Gastrocnemius medialis (tissue), 4 donors: ENCODE measurements at regions not wholly inside any gene's neighbourhood (a gene's known extent, or its start where the extent isn't known, plus 50 kb on each side); places are given as distances from the start of the nearest gene placed in this dataset.

Experiments used
- ATAC-seq, 2 donors: fragments of 150-250 bp; one replicate each; pipeline ENCODE4 v1.9.1; 2016
- DNase-seq, 2 donors: peaks; one replicate each; pipeline ENCODE4 v3.0.0-alpha.2; 2019
- H3K27ac ChIP-seq, 4 donors: fragments of 200-600 bp; sonication (generic); 1 replicate in 1 of 4; 2 replicates in 3 of 4; pipeline ENCODE4 v1.5.1; 2016 to 2018; ENCODE audit warnings: mild to moderate bottlenecking in 2 of 4, moderate library complexity in 1 of 4
- H3K27me3 ChIP-seq, 3 donors: fragments of 200-600 bp; sonication (generic) in 2 of 3; 1 replicate in 1 of 3; 2 replicates in 2 of 3; pipeline versions ENCODE4 v1.5.1 to v1.6.0; 2016 to 2019; ENCODE audit warnings: mild to moderate bottlenecking in 1 of 3, moderate library complexity in 1 of 3
- H3K36me3 ChIP-seq, 2 donors: fragments of 200-600 bp; sonication (generic) in 1 of 2; one replicate each; pipeline ENCODE4 v1.5.1; 2017 to 2018
- H3K4me1 ChIP-seq, 2 donors: fragments of 200-600 bp; sonication (generic) in 1 of 2; one replicate each; pipeline ENCODE4 v1.5.1; 2016 to 2017; ENCODE audit warnings: mild to moderate bottlenecking in 2 of 2
- H3K4me3 ChIP-seq, 4 donors: fragments of 200-600 bp; sonication (generic) in 3 of 4; 1 replicate in 1 of 4; 2 replicates in 3 of 4; pipeline ENCODE4 v1.5.1; 2016 to 2019; ENCODE audit warnings: mild to moderate bottlenecking in 2 of 4
- H3K9me3 ChIP-seq, 3 donors: fragments of 200-600 bp; sonication (generic) in 2 of 3; 1 replicate in 1 of 3; 2 replicates in 2 of 3; pipeline ENCODE4 v1.5.1; 2016 to 2019
- POLR2A ChIP-seq, 2 donors: fragments of 450-650 bp; IDR thresholded peaks; one replicate each; pipeline ENCODE4 v1.6.1; 2017; ENCODE audit warnings: antibody characterized with exemption in 2 of 2, mild to moderate bottlenecking in 2 of 2, moderate library complexity in 2 of 2
- in situ Hi-C, 4 donors: fragments of 200-750 bp; cut with MboI; loops; one replicate each; pipeline versions ENCODE4 v1.15.0 to v1.8.0; 2017; ENCODE audit warnings: low sequenced_read_pairs in 4 of 4
- intact Hi-C: fragments of 100-400 bp; cut with DNase I; formaldehyde crosslinking; loops from one replicate; pipeline ENCODE4 v1.15.1; 2023; ENCODE audit warnings: low total_unique reads
- TF ChIP-seq, protein P1 (sequence below), 5 experiments: fragments of 450-650 bp in 3 of 5; fragments of 200-600 bp in 2 of 5; sonication (generic) in 2 of 5; IDR thresholded peaks in 4 of 5; conservative IDR thresholded peaks in 1 of 5; 1 replicate in 4 of 5; 2 replicates in 1 of 5; pipeline ENCODE4 v1.5.1; 2016 to 2019; ENCODE audit warnings: antibody characterized with exemption in 5 of 5, mild to moderate bottlenecking in 3 of 5, moderate library complexity in 3 of 5

DNA sequence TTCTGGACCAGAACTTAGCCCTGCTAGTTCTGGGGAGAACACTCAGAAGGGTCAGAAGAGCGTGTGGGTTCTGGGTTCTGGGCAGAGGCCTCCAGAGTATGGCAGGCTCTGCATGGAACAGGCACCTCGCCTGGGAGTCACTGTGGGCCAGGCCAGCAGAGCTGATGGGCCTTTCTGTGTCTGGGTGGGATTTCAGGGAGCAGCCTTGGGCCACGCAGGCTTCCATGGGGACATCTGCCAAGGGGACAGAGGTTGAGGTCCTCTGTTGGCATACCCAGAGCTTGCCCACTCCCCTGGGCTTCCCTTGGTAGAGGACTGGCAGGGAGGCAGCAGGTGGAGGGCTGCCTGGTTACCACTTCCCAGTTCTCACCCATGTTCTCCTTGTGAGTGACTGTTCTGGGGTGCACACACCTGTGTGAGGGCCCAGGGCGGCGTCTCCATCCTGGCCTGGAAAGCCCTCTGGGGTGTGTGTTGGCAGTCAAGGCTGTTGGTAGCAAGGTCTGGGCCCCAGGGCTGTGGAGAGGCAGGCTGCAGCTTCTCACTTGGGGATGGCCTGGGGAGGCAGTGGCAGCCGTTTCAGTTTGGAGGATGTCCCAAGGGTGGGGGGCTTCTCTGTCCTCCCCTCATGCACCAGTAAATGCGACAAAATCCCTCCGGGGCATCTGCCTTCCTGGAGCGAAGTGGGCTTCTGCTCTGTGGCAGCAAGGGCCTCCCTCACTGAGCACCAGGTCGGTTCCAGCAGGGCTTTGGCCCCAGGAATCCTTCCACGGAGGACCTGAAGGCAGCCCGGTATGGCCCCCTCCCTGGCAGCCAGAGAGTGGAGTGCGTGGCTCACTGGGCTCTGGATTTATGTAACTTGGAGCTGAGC is 74.6 kb upstream of the HDAC4 start:
- DNase-seq (no peak), ATAC-seq (no peak)
- Histone ChIP-seq H3K36me3 (no peaks in the 10 kb centered on the region), H3K27ac (no peak overlapping the region), H3K4me3 (no peak overlapping the region), H3K4me1 (no peaks in the 10 kb centered on the region), H3K9me3 (no peaks in the 10 kb centered on the region), H3K27me3 (no peaks in the 10 kb centered on the region)
- TF ChIP-seq, protein P1, sequence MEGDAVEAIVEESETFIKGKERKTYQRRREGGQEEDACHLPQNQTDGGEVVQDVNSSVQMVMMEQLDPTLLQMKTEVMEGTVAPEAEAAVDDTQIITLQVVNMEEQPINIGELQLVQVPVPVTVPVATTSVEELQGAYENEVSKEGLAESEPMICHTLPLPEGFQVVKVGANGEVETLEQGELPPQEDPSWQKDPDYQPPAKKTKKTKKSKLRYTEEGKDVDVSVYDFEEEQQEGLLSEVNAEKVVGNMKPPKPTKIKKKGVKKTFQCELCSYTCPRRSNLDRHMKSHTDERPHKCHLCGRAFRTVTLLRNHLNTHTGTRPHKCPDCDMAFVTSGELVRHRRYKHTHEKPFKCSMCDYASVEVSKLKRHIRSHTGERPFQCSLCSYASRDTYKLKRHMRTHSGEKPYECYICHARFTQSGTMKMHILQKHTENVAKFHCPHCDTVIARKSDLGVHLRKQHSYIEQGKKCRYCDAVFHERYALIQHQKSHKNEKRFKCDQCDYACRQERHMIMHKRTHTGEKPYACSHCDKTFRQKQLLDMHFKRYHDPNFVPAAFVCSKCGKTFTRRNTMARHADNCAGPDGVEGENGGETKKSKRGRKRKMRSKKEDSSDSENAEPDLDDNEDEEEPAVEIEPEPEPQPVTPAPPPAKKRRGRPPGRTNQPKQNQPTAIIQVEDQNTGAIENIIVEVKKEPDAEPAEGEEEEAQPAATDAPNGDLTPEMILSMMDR (IDR thresholded peaks at IDR 0.05 in 4 of 5, conservative IDR thresholded peaks at IDR 0.05 in 1 of 5), result no peak
- in situ Hi-C loops, result no loop called here
- intact Hi-C loops, result no loop called here

DNA sequence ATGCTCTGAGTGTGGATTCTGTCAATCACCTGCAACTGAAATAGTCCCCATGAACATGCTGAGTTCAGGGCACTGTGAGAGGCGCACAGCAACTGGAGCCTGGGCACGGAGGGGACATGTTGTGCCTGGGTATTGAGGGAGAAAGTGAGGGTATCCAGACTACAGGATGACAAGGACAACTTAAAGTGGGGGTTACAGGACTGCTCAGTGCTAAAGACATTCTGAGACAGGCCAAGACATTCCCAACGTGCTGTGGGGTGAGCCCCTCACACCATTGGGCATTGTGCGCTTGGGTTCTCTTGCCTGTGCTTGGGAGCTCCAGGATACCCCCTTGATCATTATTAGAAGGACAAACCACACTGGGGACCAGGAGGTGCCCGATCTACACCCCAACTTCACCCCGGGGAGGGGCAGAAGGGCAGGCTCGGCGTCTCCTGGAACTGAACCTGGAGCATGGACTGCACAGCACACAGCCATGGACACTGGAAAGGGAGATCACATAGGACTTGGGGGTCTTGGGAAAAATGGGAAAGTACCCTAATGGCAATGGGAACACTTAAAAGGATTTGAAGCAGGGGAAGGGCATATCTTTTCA is 72.5 kb upstream of the HDAC4 start:
- DNase-seq (no peak), ATAC-seq (no peak)
- H3K27ac ChIP-seq, result no peak overlapping the region
- intact Hi-C loops (no loop called here), in situ Hi-C loops (no loop called here)
- no peaks in the 10 kb centered on the region for H3K27me3 ChIP-seq
- H3K4me1 ChIP-seq, result no peaks in the 10 kb centered on the region
- TF ChIP-seq, protein P1 (IDR thresholded peaks at IDR 0.05 in 4 of 5, conservative IDR thresholded peaks at IDR 0.05 in 1 of 5), result no peak
- TF ChIP-seq POLR2A (IDR thresholded peaks at IDR 0.05), result no peak
- no peaks in the 10 kb centered on the region for H3K36me3 ChIP-seq
- H3K4me3 ChIP-seq, result no peak overlapping the region
- no peaks in the 10 kb centered on the region for H3K9me3 ChIP-seq

DNA sequence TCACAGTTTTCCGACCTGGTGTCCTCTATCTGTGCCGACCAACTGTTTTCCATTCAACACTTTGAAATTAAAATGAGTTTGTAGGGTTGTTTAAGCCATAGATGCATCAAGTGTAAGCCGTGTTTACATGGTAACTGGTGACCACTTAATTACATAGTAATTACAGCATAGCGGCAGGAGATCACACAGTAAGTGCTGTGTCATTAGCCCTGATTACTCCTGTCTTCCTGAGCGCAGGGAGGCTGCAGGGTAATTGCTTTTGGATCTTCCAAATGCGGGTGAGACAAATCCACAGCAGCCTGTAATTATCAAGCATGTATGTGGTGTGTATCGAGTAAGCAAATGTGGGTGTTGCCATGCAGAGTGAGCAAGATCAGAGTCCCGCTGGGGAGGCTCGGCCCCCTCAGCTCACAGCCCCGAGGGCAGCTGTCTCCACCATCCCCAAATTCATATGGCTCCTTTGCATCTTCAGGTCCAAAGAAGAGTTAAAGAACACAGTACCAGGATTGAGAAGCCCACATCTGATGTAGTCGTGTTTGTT is 71.5 kb upstream of the HDAC4 start:
- no peak for ATAC-seq
- in situ Hi-C loops, result no loop called here
- no peaks in the 10 kb centered on the region for H3K27me3 ChIP-seq
- TF ChIP-seq POLR2A (IDR thresholded peaks at IDR 0.05), result no peak
- TF ChIP-seq, protein P1 (IDR thresholded peaks at IDR 0.05 in 4 of 5, conservative IDR thresholded peaks at IDR 0.05 in 1 of 5), result no peak
- H3K4me1 ChIP-seq, result no peaks in the 10 kb centered on the region
- no peaks in the 10 kb centered on the region for H3K36me3 ChIP-seq
- H3K9me3 ChIP-seq, result no peaks in the 10 kb centered on the region
- intact Hi-C loops, result no loop called here
- DNase-seq, result no peak
- no peak overlapping the region for H3K27ac ChIP-seq
- no peak overlapping the region for H3K4me3 ChIP-seq

DNA sequence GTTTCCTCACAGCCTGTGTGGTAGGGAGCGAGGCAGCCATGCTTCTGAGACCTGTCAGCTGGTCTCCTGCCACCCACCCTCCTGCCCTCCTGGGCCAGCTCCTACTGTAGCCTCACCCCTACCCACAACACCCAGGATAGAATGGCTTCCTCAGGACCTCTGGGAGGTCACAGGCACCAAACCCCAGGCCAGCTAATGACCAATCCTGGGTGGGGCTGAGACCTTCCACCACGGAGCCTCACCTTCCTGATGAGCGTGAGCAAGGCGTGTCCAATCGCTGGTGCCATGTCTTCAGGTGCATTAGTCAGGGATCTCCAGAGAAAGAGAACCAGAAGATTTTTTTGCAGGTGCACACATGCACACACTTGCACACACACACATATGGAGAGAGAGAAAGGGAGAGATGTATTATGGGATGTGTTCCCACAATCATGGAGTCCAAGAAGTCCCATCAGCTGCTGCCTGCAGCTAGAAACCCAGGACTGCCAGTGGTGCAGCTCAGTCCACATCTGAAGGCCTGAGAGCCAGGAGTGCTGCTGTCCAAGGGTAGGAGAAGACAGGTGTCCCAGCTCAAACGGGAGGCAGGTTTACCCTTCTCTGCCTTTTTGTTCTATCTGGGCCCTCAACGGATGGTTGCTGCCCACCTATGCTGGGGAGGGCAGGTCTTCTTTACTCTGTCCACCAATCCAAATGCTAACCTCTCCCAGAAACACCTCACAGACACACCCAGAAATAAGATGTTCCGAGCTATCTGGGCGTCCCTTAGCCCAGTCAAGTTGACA is 70.4 kb upstream of the HDAC4 start:
- H3K27ac ChIP-seq, result no peak overlapping the region
- no peaks in the 10 kb centered on the region for H3K27me3 ChIP-seq
- TF ChIP-seq, protein P1 (IDR thresholded peaks at IDR 0.05 in 4 of 5, conservative IDR thresholded peaks at IDR 0.05 in 1 of 5), result no peak
- no peak for TF ChIP-seq POLR2A (IDR thresholded peaks at IDR 0.05)
- H3K9me3 ChIP-seq, result no peaks in the 10 kb centered on the region
- DNase-seq (no peak), ATAC-seq (no peak)
- in situ Hi-C loops, result no loop called here
- no peaks in the 10 kb centered on the region for H3K4me1 ChIP-seq
- intact Hi-C loops, result no loop called here
- H3K4me3 ChIP-seq, result no peak overlapping the region
- no peaks in the 10 kb centered on the region for H3K36me3 ChIP-seq
